ENCODE measurements at regions not wholly inside any gene's neighbourhood (a gene's known extent, or its start where the extent isn't known, plus 50 kb on each side); places are given as distances from the start of the nearest gene placed in this dataset.
"Not testable (repeated sequence)": the region's sequence is repeated elsewhere in the genome, so short reads cannot be mapped to it uniquely, and the experiment has no call there.

DNA sequence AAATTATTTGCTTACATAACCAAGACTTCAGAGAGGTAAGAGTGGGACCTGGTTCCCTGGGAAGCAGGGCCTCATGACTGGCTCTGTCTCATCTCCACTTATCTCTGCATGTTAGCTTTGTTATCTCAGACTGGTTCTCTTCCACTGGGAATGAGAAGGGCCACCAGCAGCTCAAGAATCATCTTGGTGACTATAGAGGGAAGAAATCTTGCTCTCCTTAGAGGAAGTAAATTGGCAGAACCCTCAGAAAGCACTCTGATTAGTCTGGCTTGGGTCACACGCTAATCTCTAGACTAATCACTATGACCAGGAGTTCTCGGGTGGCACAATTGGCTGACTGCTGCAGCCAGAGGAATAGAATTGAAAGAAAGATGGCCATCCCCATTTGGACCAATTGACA is 110.8 kb upstream of the KRAS start:
- ATAC-seq (no peak), DNase-seq (ENCODE audit: low spot score) (no peak)
- ChIA-PET POLR2A (no interaction called here), CTCF (no interaction called here)
- H3K4me1 Mint-ChIP-seq = peaks cover 14% of the 10 kb centered on the region
- peaks cover 4% of the 10 kb centered on the region for H3K9me3 Mint-ChIP-seq
- TF ChIP-seq, protein P1, sequence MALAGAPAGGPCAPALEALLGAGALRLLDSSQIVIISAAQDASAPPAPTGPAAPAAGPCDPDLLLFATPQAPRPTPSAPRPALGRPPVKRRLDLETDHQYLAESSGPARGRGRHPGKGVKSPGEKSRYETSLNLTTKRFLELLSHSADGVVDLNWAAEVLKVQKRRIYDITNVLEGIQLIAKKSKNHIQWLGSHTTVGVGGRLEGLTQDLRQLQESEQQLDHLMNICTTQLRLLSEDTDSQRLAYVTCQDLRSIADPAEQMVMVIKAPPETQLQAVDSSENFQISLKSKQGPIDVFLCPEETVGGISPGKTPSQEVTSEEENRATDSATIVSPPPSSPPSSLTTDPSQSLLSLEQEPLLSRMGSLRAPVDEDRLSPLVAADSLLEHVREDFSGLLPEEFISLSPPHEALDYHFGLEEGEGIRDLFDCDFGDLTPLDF (CRISPR knock-in tag; IDR thresholded peaks at IDR 0.05) = no peak
- TF ChIP-seq ATF1 (CRISPR knock-in tag; IDR thresholded peaks at IDR 0.05) (no peak), EMX1 (CRISPR knock-in tag; IDR thresholded peaks at IDR 0.05) (no peak), ESRRA (CRISPR knock-in tag; IDR thresholded peaks at IDR 0.05; ENCODE audit: borderline replicate concordance) (no peak)
- TF ChIP-seq, protein P2, sequence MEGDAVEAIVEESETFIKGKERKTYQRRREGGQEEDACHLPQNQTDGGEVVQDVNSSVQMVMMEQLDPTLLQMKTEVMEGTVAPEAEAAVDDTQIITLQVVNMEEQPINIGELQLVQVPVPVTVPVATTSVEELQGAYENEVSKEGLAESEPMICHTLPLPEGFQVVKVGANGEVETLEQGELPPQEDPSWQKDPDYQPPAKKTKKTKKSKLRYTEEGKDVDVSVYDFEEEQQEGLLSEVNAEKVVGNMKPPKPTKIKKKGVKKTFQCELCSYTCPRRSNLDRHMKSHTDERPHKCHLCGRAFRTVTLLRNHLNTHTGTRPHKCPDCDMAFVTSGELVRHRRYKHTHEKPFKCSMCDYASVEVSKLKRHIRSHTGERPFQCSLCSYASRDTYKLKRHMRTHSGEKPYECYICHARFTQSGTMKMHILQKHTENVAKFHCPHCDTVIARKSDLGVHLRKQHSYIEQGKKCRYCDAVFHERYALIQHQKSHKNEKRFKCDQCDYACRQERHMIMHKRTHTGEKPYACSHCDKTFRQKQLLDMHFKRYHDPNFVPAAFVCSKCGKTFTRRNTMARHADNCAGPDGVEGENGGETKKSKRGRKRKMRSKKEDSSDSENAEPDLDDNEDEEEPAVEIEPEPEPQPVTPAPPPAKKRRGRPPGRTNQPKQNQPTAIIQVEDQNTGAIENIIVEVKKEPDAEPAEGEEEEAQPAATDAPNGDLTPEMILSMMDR (IDR thresholded peaks at IDR 0.05) = no peak
- no peaks in the 10 kb centered on the region for H3K27me3 Mint-ChIP-seq (ENCODE audit: low read depth)
- no peaks in the 10 kb centered on the region for H3K36me3 Mint-ChIP-seq
- no peak overlapping the region for H3K27ac Mint-ChIP-seq
- H3K4me3 Mint-ChIP-seq = no peak overlapping the region

DNA sequence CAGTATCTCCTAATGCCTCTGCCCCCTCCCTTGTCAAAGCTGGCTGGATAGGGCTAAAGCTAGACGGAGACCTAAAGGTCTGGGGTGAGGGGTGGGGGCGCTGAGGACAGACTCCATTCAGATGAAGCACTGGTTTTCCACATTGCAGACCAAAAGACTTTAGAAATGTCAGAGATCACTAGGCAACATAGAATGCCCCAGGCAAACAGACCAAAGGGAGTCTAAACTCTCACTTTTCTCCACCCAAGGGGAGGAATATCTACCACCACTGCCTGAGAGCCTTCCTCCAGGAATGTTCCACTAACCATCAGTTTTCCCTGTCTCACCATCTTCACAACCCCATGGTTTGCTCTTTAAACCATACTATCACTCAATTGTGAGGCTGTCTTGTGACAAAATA is 106.9 kb upstream of the KRAS start:
- peaks cover 4% of the 10 kb centered on the region for H3K4me1 Mint-ChIP-seq
- peaks cover 9% of the 10 kb centered on the region for H3K9me3 Mint-ChIP-seq
- H3K27me3 Mint-ChIP-seq (ENCODE audit: low read depth) = no peaks in the 10 kb centered on the region
- TF ChIP-seq JUN (CRISPR knock-in tag; IDR thresholded peaks at IDR 0.05) = no peak
- no peak overlapping the region for H3K4me3 Mint-ChIP-seq
- ChIA-PET CTCF (interaction anchor here (1.6 kb wide), 1 partner anchor 30 kb away, joined by 5 read pairs; no protein-coding TSS in a partner anchor), POLR2A (no interaction called here)
- DNase-seq (ENCODE audit: low spot score) = no peak
- H3K27ac Mint-ChIP-seq = no peak overlapping the region
- no peaks in the 10 kb centered on the region for H3K36me3 Mint-ChIP-seq
- ATAC-seq = no peak

DNA sequence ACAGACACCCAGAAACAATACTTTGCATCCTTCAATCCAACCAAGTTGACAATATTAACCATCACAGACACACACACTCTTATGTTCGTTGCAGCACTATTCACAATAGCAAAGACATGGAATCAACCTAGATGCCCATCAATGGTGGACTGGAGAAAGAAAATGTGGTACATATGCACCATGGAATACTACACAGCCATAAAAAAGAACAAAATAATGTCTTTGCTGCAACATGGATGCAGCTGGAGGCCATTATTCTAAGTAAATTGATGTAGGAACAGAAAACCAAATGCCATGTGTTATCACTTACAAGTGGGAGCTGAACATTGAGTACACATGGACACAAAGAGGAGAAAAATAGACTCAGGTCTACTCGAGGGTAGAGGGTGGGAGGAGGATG is 102.2 kb upstream of the KRAS start:
- H3K9me3 Mint-ChIP-seq; CTCF ChIA-PET; H3K4me3 Mint-ChIP-seq; H3K36me3 Mint-ChIP-seq; H3K27me3 Mint-ChIP-seq (ENCODE audit: low read depth); ATAC-seq; H3K27ac Mint-ChIP-seq; POLR2A ChIA-PET; DNase-seq (ENCODE audit: low spot score); H3K4me1 Mint-ChIP-seq: not testable (repeated sequence)

DNA sequence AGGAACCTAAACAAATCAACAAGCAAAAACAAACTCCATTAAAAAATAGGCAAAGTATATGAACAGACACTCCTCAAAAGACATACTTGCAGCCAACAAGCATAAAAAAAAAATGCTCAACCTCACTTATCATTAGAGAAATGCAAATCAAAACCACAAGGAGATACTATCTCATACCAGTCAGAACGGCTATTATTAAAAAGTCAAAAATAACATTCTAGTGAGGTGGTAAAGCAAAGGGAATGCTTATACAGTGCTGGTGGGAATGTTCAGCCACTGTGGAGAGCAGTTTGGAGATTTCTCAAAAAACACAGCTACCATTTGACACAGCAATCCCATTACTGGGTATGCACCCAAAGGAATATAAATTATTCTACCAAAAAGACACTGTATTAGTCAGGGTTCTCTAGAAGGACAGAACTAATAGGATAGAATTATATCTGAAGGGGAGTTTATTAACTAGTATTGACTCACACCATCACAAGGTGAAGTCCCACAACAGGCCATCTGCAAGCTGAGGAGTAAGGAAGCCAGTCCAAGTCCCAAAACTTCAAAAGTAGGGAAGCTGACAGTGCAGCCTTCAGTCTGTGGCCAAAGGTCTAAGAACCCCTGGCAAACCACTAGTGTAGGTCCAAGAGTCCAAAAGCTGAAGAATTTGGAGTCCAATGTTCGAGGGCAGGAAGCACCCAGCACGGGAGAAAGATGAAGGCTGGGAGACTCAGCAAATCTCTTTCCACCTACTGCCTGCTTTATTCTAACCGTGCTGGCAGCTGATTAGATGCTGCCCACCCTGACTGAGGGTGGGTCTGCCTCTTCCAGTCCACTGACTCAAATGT is 101.6 kb upstream of the KRAS start:
- H3K27ac Mint-ChIP-seq = no peak overlapping the region
- DNase-seq (ENCODE audit: low spot score) (no peak), ATAC-seq (no peak)
- TF ChIP-seq ZNF263 (CRISPR knock-in tag; IDR thresholded peaks at IDR 0.05; ENCODE audit: low read depth) (no peak), NR3C1 (CRISPR knock-in tag; conservative IDR thresholded peaks at IDR 0.05; ENCODE audit: low read depth) (no peak), JAZF1 (CRISPR knock-in tag; IDR thresholded peaks at IDR 0.05) (no peak), RORB (CRISPR knock-in tag; IDR thresholded peaks at IDR 0.05) (no peak), ZNF671 (CRISPR knock-in tag; IDR thresholded peaks at IDR 0.05) (no peak)
- TF ChIP-seq, protein P3, sequence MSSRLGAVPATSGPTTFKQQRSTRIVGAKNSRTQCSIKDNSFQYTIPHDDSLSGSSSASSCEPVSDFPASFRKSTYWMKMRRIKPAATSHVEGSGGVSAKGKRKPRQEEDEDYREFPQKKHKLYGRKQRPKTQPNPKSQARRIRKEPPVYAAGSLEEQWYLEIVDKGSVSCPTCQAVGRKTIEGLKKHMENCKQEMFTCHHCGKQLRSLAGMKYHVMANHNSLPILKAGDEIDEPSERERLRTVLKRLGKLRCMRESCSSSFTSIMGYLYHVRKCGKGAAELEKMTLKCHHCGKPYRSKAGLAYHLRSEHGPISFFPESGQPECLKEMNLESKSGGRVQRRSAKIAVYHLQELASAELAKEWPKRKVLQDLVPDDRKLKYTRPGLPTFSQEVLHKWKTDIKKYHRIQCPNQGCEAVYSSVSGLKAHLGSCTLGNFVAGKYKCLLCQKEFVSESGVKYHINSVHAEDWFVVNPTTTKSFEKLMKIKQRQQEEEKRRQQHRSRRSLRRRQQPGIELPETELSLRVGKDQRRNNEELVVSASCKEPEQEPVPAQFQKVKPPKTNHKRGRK (CRISPR knock-in tag; IDR thresholded peaks at IDR 0.05; ENCODE audit: borderline replicate concordance) = no peak
- ChIA-PET CTCF (no interaction called here), POLR2A (no interaction called here)
- no peaks in the 10 kb centered on the region for H3K36me3 Mint-ChIP-seq
- no peaks in the 10 kb centered on the region for H3K27me3 Mint-ChIP-seq (ENCODE audit: low read depth)
- no peak overlapping the region for H3K4me3 Mint-ChIP-seq
- peaks cover 4% of the 10 kb centered on the region for H3K4me1 Mint-ChIP-seq
- peaks cover 5% of the 10 kb centered on the region for H3K9me3 Mint-ChIP-seq

DNA sequence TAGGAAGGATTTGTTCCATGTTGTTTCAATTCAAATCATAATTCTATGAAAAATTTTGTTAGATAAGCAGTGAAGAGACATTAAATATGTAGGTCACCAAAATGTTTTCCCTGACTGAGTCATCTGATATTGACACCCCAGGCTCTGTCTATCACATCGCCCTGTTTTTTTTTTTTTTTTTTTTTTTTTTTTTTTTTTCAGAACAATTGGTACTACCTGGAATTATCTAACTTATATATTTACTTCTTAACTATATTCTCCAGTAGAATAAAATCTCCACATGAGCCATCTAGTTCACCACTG is 97.8 kb upstream of the KRAS start:
- H3K4me1 Mint-ChIP-seq = no peaks in the 10 kb centered on the region
- H3K27me3 Mint-ChIP-seq (ENCODE audit: low read depth) = no peaks in the 10 kb centered on the region
- no peak overlapping the region for H3K4me3 Mint-ChIP-seq
- H3K27ac Mint-ChIP-seq = no peak overlapping the region
- ChIA-PET POLR2A (no interaction called here), CTCF (no interaction called here)
- H3K9me3 Mint-ChIP-seq = peaks cover 5% of the 10 kb centered on the region
- ATAC-seq = no peak
- no peak for DNase-seq (ENCODE audit: low spot score)
- 0 out of 2 replicates have a peak, but pooled peaks cover 2% of the 10 kb centered on the region for H3K36me3 Mint-ChIP-seq
- TF ChIP-seq, protein P4, sequence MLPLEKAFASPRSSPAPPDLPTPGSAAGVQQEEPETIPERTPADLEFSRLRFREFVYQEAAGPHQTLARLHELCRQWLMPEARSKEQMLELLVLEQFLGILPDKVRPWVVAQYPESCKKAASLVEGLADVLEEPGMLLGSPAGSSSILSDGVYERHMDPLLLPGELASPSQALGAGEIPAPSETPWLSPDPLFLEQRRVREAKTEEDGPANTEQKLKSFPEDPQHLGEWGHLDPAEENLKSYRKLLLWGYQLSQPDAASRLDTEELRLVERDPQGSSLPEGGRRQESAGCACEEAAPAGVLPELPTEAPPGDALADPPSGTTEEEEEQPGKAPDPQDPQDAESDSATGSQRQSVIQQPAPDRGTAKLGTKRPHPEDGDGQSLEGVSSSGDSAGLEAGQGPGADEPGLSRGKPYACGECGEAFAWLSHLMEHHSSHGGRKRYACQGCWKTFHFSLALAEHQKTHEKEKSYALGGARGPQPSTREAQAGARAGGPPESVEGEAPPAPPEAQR (CRISPR knock-in tag; IDR thresholded peaks at IDR 0.05) = no peak
- TF ChIP-seq, protein P5, sequence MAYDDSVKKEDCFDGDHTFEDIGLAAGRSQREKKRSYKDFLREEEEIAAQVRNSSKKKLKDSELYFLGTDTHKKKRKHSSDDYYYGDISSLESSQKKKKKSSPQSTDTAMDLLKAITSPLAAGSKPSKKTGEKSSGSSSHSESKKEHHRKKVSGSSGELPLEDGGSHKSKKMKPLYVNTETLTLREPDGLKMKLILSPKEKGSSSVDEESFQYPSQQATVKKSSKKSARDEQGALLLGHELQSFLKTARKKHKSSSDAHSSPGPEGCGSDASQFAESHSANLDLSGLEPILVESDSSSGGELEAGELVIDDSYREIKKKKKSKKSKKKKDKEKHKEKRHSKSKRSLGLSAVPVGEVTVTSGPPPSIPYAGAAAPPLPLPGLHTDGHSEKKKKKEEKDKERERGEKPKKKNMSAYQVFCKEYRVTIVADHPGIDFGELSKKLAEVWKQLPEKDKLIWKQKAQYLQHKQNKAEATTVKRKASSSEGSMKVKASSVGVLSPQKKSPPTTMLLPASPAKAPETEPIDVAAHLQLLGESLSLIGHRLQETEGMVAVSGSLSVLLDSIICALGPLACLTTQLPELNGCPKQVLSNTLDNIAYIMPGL (CRISPR knock-in tag; IDR thresholded peaks at IDR 0.05) = no peak
- TF ChIP-seq ESRRA (CRISPR knock-in tag; IDR thresholded peaks at IDR 0.05; ENCODE audit: borderline replicate concordance) (no peak), TCF7 (CRISPR knock-in tag; IDR thresholded peaks at IDR 0.05; ENCODE audit: low read depth) (no peak), TEAD4 (CRISPR knock-in tag; IDR thresholded peaks at IDR 0.05) (no peak)
